Fibroblast of skin of left quadriceps (primary cell): ENCODE measurements at regions not wholly inside any gene's neighbourhood (a gene's known extent, or its start where the extent isn't known, plus 50 kb on each side); places are given as distances from the start of the nearest gene placed in this dataset.
"Not testable (repeated sequence)": the region's sequence is repeated elsewhere in the genome, so short reads cannot be mapped to it uniquely, and the experiment has no call there.

Experiments
- DNase-seq, 2 experiments: peaks; one replicate each; pipeline ENCODE4 v3.0.0-alpha.2; 2013; ENCODE audit warnings: low read depth in 2 of 2

GRCh38 chr16:87028481-87029320 is 288.5 kb downstream of the C16orf95 start:
- no peak for DNase-seq

GRCh38 chr16:87032554-87032953 is 284.6 kb downstream of the C16orf95 start:
- DNase-seq = no peak

- DNase-seq = no peak
These were observed 284.1 kb downstream of the C16orf95 start for GRCh38 chr16:87033021-87033471.

GRCh38 chr16:87033541-87034300 is 283.5 kb downstream of the C16orf95 start:
- DNase-seq = no peak

- DNase-seq = no peak
These were observed 282.9 kb downstream of the C16orf95 start for GRCh38 chr16:87034317-87034716.

GRCh38 chr16:87035053-87035452 is 282.1 kb downstream of the C16orf95 start:
- DNase-seq = no peak

- no peak for DNase-seq
These were observed 280.2 kb downstream of the C16orf95 start for GRCh38 chr16:87037012-87037411.

- not testable (repeated sequence) for DNase-seq
These were observed 278.7 kb downstream of the C16orf95 start for GRCh38 chr16:87038528-87038927.

GRCh38 chr16:87040169-87041117 is 276.7 kb downstream of the C16orf95 start:
- no peak for DNase-seq

GRCh38 chr16:87041286-87041685 is 275.9 kb downstream of the C16orf95 start:
- no peak for DNase-seq

GRCh38 chr16:87042551-87043230 is 274.5 kb downstream of the C16orf95 start:
- DNase-seq = no peak

- DNase-seq = no peak
These were observed 273.8 kb downstream of the C16orf95 start for GRCh38 chr16:87043231-87044031.

GRCh38 chr16:87044032-87044382 is 273.2 kb downstream of the C16orf95 start:
- DNase-seq = no peak

- DNase-seq = no peak
These were observed 272.4 kb downstream of the C16orf95 start for GRCh38 chr16:87044829-87045228.

GRCh38 chr16:87045466-87046216 is 271.6 kb downstream of the C16orf95 start:
- DNase-seq = no peak

GRCh38 chr16:87046235-87046634 is 271.0 kb downstream of the C16orf95 start:
- DNase-seq = no peak

GRCh38 chr16:87047221-87048037 is 269.8 kb downstream of the C16orf95 start:
- DNase-seq = no peak

- no peak for DNase-seq
These were observed 269.0 kb downstream of the C16orf95 start for GRCh38 chr16:87048038-87048729.
